CD8-positive, alpha-beta memory T cell (primary cell): ENCODE measurements at regions not wholly inside any gene's neighbourhood (a gene's known extent, or its start where the extent isn't known, plus 50 kb on each side); places are given as distances from the start of the nearest gene placed in this dataset.

Source experiments
- CTCF ChIA-PET: fragments of 350-600 bp; sonication (Branson Sonifier 250); formaldehyde crosslinking; loops from one replicate; lab custom pipeline; 2021; ENCODE audit warnings: antibody characterized with exemption; lab: Charles Lee
- POLR2A ChIA-PET: fragments of 350-600 bp; sonication (Branson Sonifier 250); formaldehyde crosslinking; loops from one replicate; lab custom pipeline; 2021; ENCODE audit warnings: antibody characterized with exemption; lab: Charles Lee
- DNase-seq, 5 donors: peaks; one replicate each; pipeline versions ENCODE4 v3.0.0 to v3.0.0-alpha.2; 2020 to 2022; ENCODE audit warnings: mixed read lengths in 1 of 5
- H3K27ac ChIP-seq: one replicate; pipeline ENCODE4 v1.7.0; 2013; ENCODE audit warnings: low read depth, mild to moderate bottlenecking, low read length, moderate library complexity
- H3K27me3 ChIP-seq: 2 replicates; pipeline ENCODE4 v1.7.0; 2013; ENCODE audit warnings: low read length, mild to moderate bottlenecking; ENCODE audit not compliant: insufficient read depth, poor library complexity, severe bottlenecking
- H3K36me3 ChIP-seq: 2 replicates; pipeline ENCODE4 v1.7.0; 2013; ENCODE audit warnings: mild to moderate bottlenecking, low read length, moderate library complexity; ENCODE audit not compliant: insufficient read depth
- H3K4me1 ChIP-seq: 2 replicates; pipeline ENCODE4 v1.7.0; 2013; ENCODE audit warnings: mild to moderate bottlenecking, low read length, moderate library complexity; ENCODE audit not compliant: insufficient read depth
- H3K4me3 ChIP-seq: 2 replicates; pipeline ENCODE4 v1.7.0; 2013; ENCODE audit warnings: mild to moderate bottlenecking, low read length
- H3K9me3 ChIP-seq: 2 replicates; pipeline ENCODE4 v1.7.0; 2013; ENCODE audit warnings: mild to moderate bottlenecking, low read length
- H3K27ac Mint-ChIP-seq, 8 donors: one replicate each; pipeline ENCODE4 v1.8.0; 2020 to 2021; ENCODE audit warnings: mixed read lengths in 8 of 8, mild to moderate bottlenecking in 6 of 8, inconsistent platforms in 3 of 8, moderate library complexity in 3 of 8
- H3K27me3 Mint-ChIP-seq, 2 donors: one replicate each; pipeline ENCODE4 v1.8.0; 2020 to 2021; ENCODE audit warnings: mixed read lengths in 2 of 2, mild to moderate bottlenecking in 1 of 2, moderate library complexity in 1 of 2
- H3K36me3 Mint-ChIP-seq, 3 donors: one replicate each; pipeline ENCODE4 v1.8.0; 2020 to 2021; ENCODE audit warnings: mixed read lengths in 3 of 3, inconsistent platforms in 1 of 3, mild to moderate bottlenecking in 1 of 3
- H3K4me1 Mint-ChIP-seq, 3 donors: one replicate each; pipeline ENCODE4 v1.8.0; 2020 to 2021; ENCODE audit warnings: mixed read lengths in 3 of 3, inconsistent platforms in 1 of 3, mild to moderate bottlenecking in 1 of 3
- H3K4me3 Mint-ChIP-seq, 7 donors: one replicate each; pipeline ENCODE4 v1.8.0; 2020 to 2021; ENCODE audit warnings: mixed read lengths in 7 of 7, mild to moderate bottlenecking in 6 of 7, moderate library complexity in 4 of 7, inconsistent platforms in 2 of 7
- H3K9me3 Mint-ChIP-seq, 5 donors: one replicate each; pipeline ENCODE4 v1.8.0; 2020 to 2022; ENCODE audit warnings: mixed read lengths in 5 of 5, mild to moderate bottlenecking in 3 of 5, moderate library complexity in 2 of 5, inconsistent platforms in 1 of 5

- no peaks in the 10 kb centered on the region for H3K4me1 Mint-ChIP-seq
- no peaks in the 10 kb centered on the region for H3K36me3 ChIP-seq
- H3K4me3 Mint-ChIP-seq, result no peak overlapping the region
- H3K4me3 ChIP-seq, result no peak overlapping the region
- H3K27me3 ChIP-seq, result no peaks in the 10 kb centered on the region
- no peaks in the 10 kb centered on the region for H3K36me3 Mint-ChIP-seq
- POLR2A ChIA-PET, result no interaction called here
- DNase-seq, result no peak
- no peaks in the 10 kb centered on the region for H3K4me1 ChIP-seq
- peaks cover 0 to 2% (median 0%) of the 10 kb centered on the region in 5 donors for H3K9me3 Mint-ChIP-seq
- no peaks in the 10 kb centered on the region for H3K9me3 ChIP-seq
- H3K27ac ChIP-seq, result no peak overlapping the region
- H3K27ac Mint-ChIP-seq, result no peak overlapping the region
- H3K27me3 Mint-ChIP-seq, result no peaks in the 10 kb centered on the region
- CTCF ChIA-PET, result no interaction called here
These were observed 175.4 kb upstream of the VEGFC start for GRCh38 chr4:176968094-176968493.

DNA sequence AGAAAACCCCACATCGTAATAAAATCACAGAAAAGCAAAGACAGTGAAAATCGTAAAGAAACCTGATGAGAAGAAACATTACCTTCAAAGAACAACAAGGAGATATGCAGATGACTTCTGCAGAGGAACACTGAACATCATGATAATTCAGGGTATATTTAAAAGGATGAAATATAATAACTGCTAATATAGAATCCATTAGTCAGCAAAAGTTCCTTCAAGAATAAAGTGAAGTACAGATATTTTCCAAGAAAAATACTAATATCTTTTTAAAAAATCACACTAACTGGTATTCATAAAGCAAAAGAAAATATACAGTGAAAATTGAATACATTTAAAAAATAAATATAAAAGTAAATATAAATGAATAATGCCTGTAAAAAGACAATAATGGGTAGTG, 176.3 kb upstream of the VEGFC start:
- H3K4me1 Mint-ChIP-seq, result no peaks in the 10 kb centered on the region
- no peak overlapping the region for H3K4me3 Mint-ChIP-seq
- no peak overlapping the region for H3K27ac Mint-ChIP-seq
- DNase-seq, result no peak
- ChIA-PET CTCF (no interaction called here), POLR2A (no interaction called here)
- no peak overlapping the region for H3K4me3 ChIP-seq
- H3K36me3 Mint-ChIP-seq, result no peaks in the 10 kb centered on the region
- H3K27me3 ChIP-seq, result no peaks in the 10 kb centered on the region
- no peaks in the 10 kb centered on the region for H3K27me3 Mint-ChIP-seq
- no peaks in the 10 kb centered on the region for H3K4me1 ChIP-seq
- H3K9me3 Mint-ChIP-seq, result peaks cover 0 to 2% (median 0%) of the 10 kb centered on the region in 5 donors
- no peak overlapping the region for H3K27ac ChIP-seq
- H3K36me3 ChIP-seq, result no peaks in the 10 kb centered on the region
- H3K9me3 ChIP-seq, result no peaks in the 10 kb centered on the region

DNA sequence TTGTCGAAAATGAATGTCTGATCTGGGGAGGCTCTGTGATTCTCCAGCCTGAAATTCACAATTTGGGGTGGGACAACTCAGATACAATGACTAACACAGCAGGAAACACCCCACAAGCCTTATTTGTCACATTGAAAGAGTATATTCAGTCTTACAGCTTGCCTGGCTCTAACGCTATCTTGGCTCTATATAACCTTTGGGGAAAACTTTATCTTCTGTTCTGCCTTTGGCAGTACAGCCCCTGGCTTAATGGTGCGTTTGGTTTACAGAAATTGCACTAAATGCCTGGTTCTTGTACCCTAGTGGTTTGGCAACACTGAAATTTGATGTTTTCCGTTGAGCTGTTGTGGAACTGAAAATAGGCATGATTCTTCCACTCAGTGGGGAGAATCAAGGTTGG, 178.1 kb upstream of the VEGFC start:
- H3K27me3 Mint-ChIP-seq, result no peaks in the 10 kb centered on the region
- Histone ChIP-seq H3K9me3 (no peaks in the 10 kb centered on the region), H3K4me1 (no peaks in the 10 kb centered on the region), H3K4me3 (no peak overlapping the region), H3K27ac (no peak overlapping the region), H3K36me3 (no peaks in the 10 kb centered on the region), H3K27me3 (no peaks in the 10 kb centered on the region)
- H3K27ac Mint-ChIP-seq, result no peak overlapping the region
- ChIA-PET CTCF (interaction anchor here (1.4 kb wide), 1 partner anchor 11 kb away, joined by 3 read pairs; no protein-coding TSS in a partner anchor), POLR2A (no interaction called here)
- no peaks in the 10 kb centered on the region for H3K36me3 Mint-ChIP-seq
- H3K4me1 Mint-ChIP-seq, result no peaks in the 10 kb centered on the region
- peaks cover 0 to 4% (median 0%) of the 10 kb centered on the region in 5 donors for H3K9me3 Mint-ChIP-seq
- no peak for DNase-seq
- H3K4me3 Mint-ChIP-seq, result no peak overlapping the region

- Histone ChIP-seq H3K27ac (no peak overlapping the region), H3K4me1 (no peaks in the 10 kb centered on the region), H3K36me3 (no peaks in the 10 kb centered on the region), H3K4me3 (no peak overlapping the region), H3K27me3 (no peaks in the 10 kb centered on the region), H3K9me3 (no peaks in the 10 kb centered on the region)
- H3K9me3 Mint-ChIP-seq, result peaks cover 0 to 4% (median 0%) of the 10 kb centered on the region in 5 donors
- H3K4me3 Mint-ChIP-seq, result no peak overlapping the region
- H3K36me3 Mint-ChIP-seq, result no peaks in the 10 kb centered on the region
- no peaks in the 10 kb centered on the region for H3K4me1 Mint-ChIP-seq
- no peaks in the 10 kb centered on the region for H3K27me3 Mint-ChIP-seq
- POLR2A ChIA-PET, result no interaction called here
- DNase-seq, result no peak
- no peak overlapping the region for H3K27ac Mint-ChIP-seq
- CTCF ChIA-PET, result no interaction called here
These were observed 178.9 kb upstream of the VEGFC start for GRCh38 chr4:176971576-176972115.

- no peak overlapping the region for H3K4me3 ChIP-seq
- CTCF ChIA-PET, result no interaction called here
- Mint-ChIP-seq H3K4me1 (no peaks in the 10 kb centered on the region), H3K9me3 (peaks cover 0 to 4% (median 0%) of the 10 kb centered on the region in 5 donors), H3K27me3 (no peaks in the 10 kb centered on the region), H3K4me3 (no peak overlapping the region), H3K36me3 (no peaks in the 10 kb centered on the region), H3K27ac (no peak overlapping the region)
- no peak overlapping the region for H3K27ac ChIP-seq
- no peaks in the 10 kb centered on the region for H3K27me3 ChIP-seq
- H3K4me1 ChIP-seq, result no peaks in the 10 kb centered on the region
- no peak for DNase-seq
- POLR2A ChIA-PET, result no interaction called here
- no peaks in the 10 kb centered on the region for H3K36me3 ChIP-seq
- H3K9me3 ChIP-seq, result no peaks in the 10 kb centered on the region
These were observed 186.7 kb upstream of the VEGFC start for GRCh38 chr4:176979416-176979815.

DNA sequence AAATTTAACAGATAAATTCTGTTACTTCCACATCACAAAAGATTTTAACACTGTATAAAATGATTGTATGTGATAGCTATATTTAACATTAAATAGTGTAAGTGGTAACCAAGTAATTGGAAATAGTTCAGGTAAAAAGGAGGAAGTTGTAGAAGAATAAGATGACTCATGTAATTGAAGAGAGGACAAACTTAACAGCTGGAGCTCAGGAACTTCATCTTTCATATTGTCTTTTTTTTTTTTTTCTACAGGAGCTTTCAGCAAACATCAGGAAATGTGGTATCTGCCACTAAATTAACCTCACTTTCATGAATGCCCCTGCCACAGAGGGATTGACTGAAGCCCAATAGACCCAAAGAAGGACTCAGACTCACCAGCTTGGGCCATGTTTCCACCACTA, 188.4 kb upstream of the VEGFC start:
- no peak overlapping the region for H3K27ac Mint-ChIP-seq
- peaks cover 0 to 5% (median 0%) of the 10 kb centered on the region in 5 donors for H3K9me3 Mint-ChIP-seq
- Histone ChIP-seq H3K9me3 (no peaks in the 10 kb centered on the region), H3K27me3 (no peaks in the 10 kb centered on the region), H3K4me1 (no peaks in the 10 kb centered on the region), H3K4me3 (no peak overlapping the region), H3K27ac (no peak overlapping the region), H3K36me3 (no peaks in the 10 kb centered on the region)
- ChIA-PET CTCF (no interaction called here), POLR2A (no interaction called here)
- H3K4me3 Mint-ChIP-seq, result no peak overlapping the region
- DNase-seq, result no peak
- H3K27me3 Mint-ChIP-seq, result no peaks in the 10 kb centered on the region
- no peaks in the 10 kb centered on the region for H3K36me3 Mint-ChIP-seq
- no peaks in the 10 kb centered on the region for H3K4me1 Mint-ChIP-seq

DNA sequence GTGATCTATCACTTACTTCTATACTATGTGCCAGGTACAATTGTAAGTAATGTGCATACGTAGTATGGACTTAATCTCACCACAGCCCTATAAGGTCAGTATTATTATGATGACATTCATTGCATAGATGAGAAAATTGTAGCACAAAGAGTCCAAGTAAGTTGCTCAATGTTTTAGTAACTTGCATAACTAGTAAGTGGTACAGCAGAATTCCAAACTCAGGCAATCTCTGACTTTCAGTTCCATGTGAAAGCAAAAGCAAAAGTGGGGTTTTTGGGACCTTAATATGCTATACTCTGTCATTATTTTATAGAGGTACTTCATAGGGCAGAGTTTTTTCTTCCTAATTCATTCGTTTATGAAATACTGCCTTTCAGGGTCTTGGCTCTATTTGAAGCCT, 188.8 kb upstream of the VEGFC start:
- Histone ChIP-seq H3K36me3 (no peaks in the 10 kb centered on the region), H3K4me1 (no peaks in the 10 kb centered on the region), H3K27me3 (no peaks in the 10 kb centered on the region), H3K4me3 (no peak overlapping the region), H3K9me3 (no peaks in the 10 kb centered on the region), H3K27ac (no peak overlapping the region)
- Mint-ChIP-seq H3K4me1 (no peaks in the 10 kb centered on the region), H3K27me3 (no peaks in the 10 kb centered on the region), H3K4me3 (no peak overlapping the region), H3K36me3 (no peaks in the 10 kb centered on the region), H3K9me3 (peaks cover 0 to 5% (median 0%) of the 10 kb centered on the region in 5 donors), H3K27ac (no peak overlapping the region)
- no peak for DNase-seq
- CTCF ChIA-PET, result no interaction called here
- POLR2A ChIA-PET, result no interaction called here

GRCh38 chr4:176988226-176988625, 195.5 kb upstream of the VEGFC start:
- H3K4me1 Mint-ChIP-seq, result no peaks in the 10 kb centered on the region
- CTCF ChIA-PET, result no interaction called here

More at GRCh38 chr4:176988226-176988625, 195.5 kb upstream of the VEGFC start:
- Histone ChIP-seq H3K9me3 (no peaks in the 10 kb centered on the region), H3K27ac (no peak overlapping the region), H3K36me3 (no peaks in the 10 kb centered on the region), H3K4me1 (no peaks in the 10 kb centered on the region), H3K4me3 (no peak overlapping the region), H3K27me3 (no peaks in the 10 kb centered on the region)
- Mint-ChIP-seq H3K9me3 (peaks cover 0 to 5% (median 0%) of the 10 kb centered on the region in 5 donors), H3K27me3 (no peaks in the 10 kb centered on the region), H3K27ac (no peak overlapping the region), H3K36me3 (no peaks in the 10 kb centered on the region), H3K4me3 (no peak overlapping the region)
- POLR2A ChIA-PET, result no interaction called here
- DNase-seq, result no peak
